Bronchial epithelial cell (primary cell): ENCODE measurements at regions not wholly inside any gene's neighbourhood (a gene's known extent, or its start where the extent isn't known, plus 50 kb on each side); places are given as distances from the start of the nearest gene placed in this dataset.

Experiments used
- DNase-seq: peaks from one replicate; pipeline ENCODE4 v3.0.0-alpha.2; 2010; ENCODE audit warnings: low read depth
- FAIRE-seq: peaks from 2 replicates; lab custom pipeline; 2011; peaks lifted over from hg19 to GRCh38; lab: Jason Lieb, UNC
- H3K27me3 ChIP-seq: 2 replicates; pipeline ENCODE4 v1.5.1; 2011; ENCODE audit warnings: low read length; ENCODE audit not compliant: control insufficient read depth, insufficient read depth
- H3K36me3 ChIP-seq: 2 replicates; pipeline ENCODE4 v1.5.1; 2011; ENCODE audit warnings: low read length; ENCODE audit not compliant: control insufficient read depth, insufficient read depth
- H3K4me3 ChIP-seq: 2 replicates; pipeline ENCODE4 v1.5.1; 2011; ENCODE audit warnings: mild to moderate bottlenecking, low read depth, low read length, control low read depth
- CTCF ChIP-seq: IDR thresholded peaks from 2 replicates; pipeline ENCODE4 v1.5.1; 2011; ENCODE audit warnings: mild to moderate bottlenecking, moderate library complexity, low read length, control low read depth, inconsistent platforms; ENCODE audit not compliant: insufficient read depth, severe bottlenecking

GRCh38 chr9:134228649-134229048 lies 64.3 kb upstream of the RNU6ATAC start:
- peaks cover 2% of the 10 kb centered on the region for H3K27me3 ChIP-seq
- TF ChIP-seq CTCF: no peak

DNA sequence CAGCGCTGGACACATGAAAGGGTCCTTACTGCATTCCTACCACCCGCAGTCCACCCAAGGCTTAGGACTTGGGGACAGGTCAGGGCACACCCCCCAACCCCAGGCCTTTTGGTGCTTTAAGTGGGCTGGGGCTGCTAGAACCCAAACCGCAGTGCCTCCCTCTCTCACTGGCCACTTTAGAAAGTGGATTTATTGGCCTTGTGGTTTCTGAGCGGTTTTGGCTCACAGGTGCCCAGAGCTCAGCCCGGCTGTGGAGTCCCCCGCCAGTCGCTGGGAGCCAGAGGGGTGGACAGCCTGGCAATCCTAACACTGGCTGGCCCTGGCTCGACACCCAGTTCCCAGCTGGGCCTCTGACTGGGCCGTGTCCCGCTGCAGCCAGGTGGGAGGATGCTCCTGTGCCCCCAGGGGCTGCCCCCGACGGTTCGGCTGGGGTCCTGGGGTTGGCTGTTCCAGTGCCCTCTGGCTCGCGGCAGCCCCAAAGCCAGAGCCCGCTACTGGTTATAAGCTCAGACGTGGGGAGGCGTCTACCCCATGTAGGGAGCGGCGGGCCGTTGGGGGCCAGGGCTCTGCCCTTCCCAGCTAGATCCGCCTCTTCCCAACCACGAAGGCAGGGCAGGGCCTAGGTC lies 65.2 kb upstream of the RNU6ATAC start:
- no peaks in the 10 kb centered on the region for H3K36me3 ChIP-seq
- no peak for DNase-seq
- peaks cover 2% of the 10 kb centered on the region for H3K27me3 ChIP-seq
- FAIRE-seq: no peak
- H3K4me3 ChIP-seq: no peak overlapping the region
- no peak for TF ChIP-seq CTCF

More at GRCh38 chr9:134228649-134229048, 64.3 kb upstream of the RNU6ATAC start:
- DNase-seq (no peak), FAIRE-seq (no peak)
- H3K4me3 ChIP-seq: no peak overlapping the region
- H3K36me3 ChIP-seq: no peaks in the 10 kb centered on the region

GRCh38 chr9:134230092-134230941 lies 66.0 kb upstream of the RNU6ATAC start:
- Histone ChIP-seq H3K27me3 (peaks cover 2% of the 10 kb centered on the region), H3K36me3 (no peaks in the 10 kb centered on the region), H3K4me3 (no peak overlapping the region)
- no peak for TF ChIP-seq CTCF
- DNase-seq (no peak), FAIRE-seq (no peak)

- no peak for TF ChIP-seq CTCF
- Histone ChIP-seq H3K4me3 (no peak overlapping the region), H3K27me3 (peaks cover 2% of the 10 kb centered on the region), H3K36me3 (no peaks in the 10 kb centered on the region)
- FAIRE-seq: no peak
- DNase-seq: no peak
Measured at GRCh38 chr9:134230942-134231325, 66.6 kb upstream of the RNU6ATAC start.

DNA sequence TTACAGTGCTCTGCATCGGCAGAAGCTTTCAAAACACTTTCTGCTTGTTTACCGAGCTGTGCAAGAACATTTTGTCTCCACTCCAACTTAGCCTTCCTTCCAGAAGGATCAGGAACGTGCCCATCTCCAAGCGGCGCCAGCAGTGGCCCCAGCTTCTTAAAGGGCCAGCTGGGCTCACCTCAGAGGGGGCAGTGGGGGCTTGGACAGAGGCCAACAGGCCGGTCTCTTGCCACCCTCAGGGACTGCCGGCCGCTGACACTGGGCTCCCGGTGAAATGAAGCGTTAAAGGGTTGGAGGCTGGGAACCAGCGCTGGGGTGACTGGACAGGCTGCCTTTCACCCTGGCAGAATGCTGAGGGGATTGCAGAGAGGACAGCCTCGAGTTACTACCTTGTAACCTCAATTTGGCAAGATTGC lies 67.0 kb upstream of the RNU6ATAC start:
- no peak for TF ChIP-seq CTCF
- DNase-seq: no peak
- Histone ChIP-seq H3K4me3 (no peak overlapping the region), H3K36me3 (no peaks in the 10 kb centered on the region), H3K27me3 (peaks cover 2% of the 10 kb centered on the region)
- FAIRE-seq: no peak

- DNase-seq: no peak
- no peak for FAIRE-seq
- Histone ChIP-seq H3K4me3 (no peak overlapping the region), H3K27me3 (peaks cover 2% of the 10 kb centered on the region), H3K36me3 (no peaks in the 10 kb centered on the region)
- no peak for TF ChIP-seq CTCF
Measured at GRCh38 chr9:134231767-134232166, 67.4 kb upstream of the RNU6ATAC start.
